ENCODE measurements at regions not wholly inside any gene's neighbourhood (a gene's known extent, or its start where the extent isn't known, plus 50 kb on each side); places are given as distances from the start of the nearest gene placed in this dataset.

GRCh38 chr13:111513766-111514609 is 193.5 kb downstream of the TEX29 start:
- in situ Hi-C loops (cut with MboI; ENCODE audit: low sequenced_read_pairs in 4 of 4) = no loop called here
- no peak for TF ChIP-seq CTCF (IDR thresholded peaks at IDR 0.05 in 4 of 5, conservative IDR thresholded peaks at IDR 0.05 in 1 of 5)
- TF ChIP-seq POLR2A (IDR thresholded peaks at IDR 0.05) = no peak
- no peak for DNase-seq

GRCh38 chr13:111514610-111515306 is 194.3 kb downstream of the TEX29 start:
- H3K36me3 ChIP-seq = no peaks in the 10 kb centered on the region

More at GRCh38 chr13:111513766-111514609, 193.5 kb downstream of the TEX29 start:
- Histone ChIP-seq H3K27ac (no peak overlapping the region), H3K36me3 (no peaks in the 10 kb centered on the region), H3K27me3 (peaks cover 16 to 27% (median 23%) of the 10 kb centered on the region in 3 donors), H3K9me3 (no peaks in the 10 kb centered on the region), H3K4me1 (no peaks in the 10 kb centered on the region), H3K4me3 (no peak overlapping the region)
- no peak for ATAC-seq
- intact Hi-C loops (cut with DNase I; ENCODE audit: low total_unique reads) = no loop called here

GRCh38 chr13:111515307-111515617 is 194.8 kb downstream of the TEX29 start:
- in situ Hi-C loops (cut with MboI; ENCODE audit: low sequenced_read_pairs in 4 of 4) (no loop called here), intact Hi-C loops (cut with DNase I; ENCODE audit: low total_unique reads) (no loop called here)
- TF ChIP-seq POLR2A (IDR thresholded peaks at IDR 0.05) (no peak), CTCF (IDR thresholded peaks at IDR 0.05 in 4 of 5, conservative IDR thresholded peaks at IDR 0.05 in 1 of 5) (no peak)
- DNase-seq (no peak), ATAC-seq (no peak)
- no peak overlapping the region for H3K27ac ChIP-seq
- H3K4me1 ChIP-seq = no peaks in the 10 kb centered on the region
- no peaks in the 10 kb centered on the region for H3K36me3 ChIP-seq
- H3K9me3 ChIP-seq = no peaks in the 10 kb centered on the region
- H3K27me3 ChIP-seq = peaks cover 20 to 27% (median 23%) of the 10 kb centered on the region in 3 donors
- no peak overlapping the region for H3K4me3 ChIP-seq

More at GRCh38 chr13:111514610-111515306, 194.3 kb downstream of the TEX29 start:
- DNase-seq (no peak), ATAC-seq (no peak)
- Histone ChIP-seq H3K4me3 (no peak overlapping the region), H3K27me3 (peaks cover 16 to 27% (median 23%) of the 10 kb centered on the region in 3 donors), H3K27ac (no peak overlapping the region), H3K4me1 (no peaks in the 10 kb centered on the region), H3K9me3 (no peaks in the 10 kb centered on the region)
- intact Hi-C loops (cut with DNase I; ENCODE audit: low total_unique reads) (no loop called here), in situ Hi-C loops (cut with MboI; ENCODE audit: low sequenced_read_pairs in 4 of 4) (no loop called here)
- no peak for TF ChIP-seq POLR2A (IDR thresholded peaks at IDR 0.05)
- TF ChIP-seq CTCF (IDR thresholded peaks at IDR 0.05 in 4 of 5, conservative IDR thresholded peaks at IDR 0.05 in 1 of 5) = no peak

GRCh38 chr13:111515635-111516034 is 195.2 kb downstream of the TEX29 start:
- intact Hi-C loops (cut with DNase I; ENCODE audit: low total_unique reads) = no loop called here
- no peaks in the 10 kb centered on the region for H3K4me1 ChIP-seq
- H3K27me3 ChIP-seq = peaks cover 20 to 27% (median 23%) of the 10 kb centered on the region in 3 donors
- in situ Hi-C loops (cut with MboI; ENCODE audit: low sequenced_read_pairs in 4 of 4) = no loop called here
- H3K9me3 ChIP-seq = no peaks in the 10 kb centered on the region
- no peaks in the 10 kb centered on the region for H3K36me3 ChIP-seq
- DNase-seq = no peak
- TF ChIP-seq POLR2A (IDR thresholded peaks at IDR 0.05) (no peak), CTCF (IDR thresholded peaks at IDR 0.05 in 4 of 5, conservative IDR thresholded peaks at IDR 0.05 in 1 of 5) (no peak)
- H3K4me3 ChIP-seq = no peak overlapping the region
- no peak overlapping the region for H3K27ac ChIP-seq
- no peak for ATAC-seq
